Natural killer cell (primary cell): ENCODE measurements at regions not wholly inside any gene's neighbourhood (a gene's known extent, or its start where the extent isn't known, plus 50 kb on each side); places are given as distances from the start of the nearest gene placed in this dataset.

ENCODE experiments used
- ATAC-seq, 3 donors: fragments of 150-1000 bp in 2 of 3; fragments of 200-7000 bp in 1 of 3; cut with Tn5 transposase; 1 replicate in 1 of 3; 2 replicates in 2 of 3; pipeline ENCODE4 v1.10.0; 2021; ENCODE audit warnings: mild to moderate bottlenecking in 2 of 3, moderate library complexity in 2 of 3
- DNase-seq, 2 donors: peaks; one replicate each; pipeline versions ENCODE4 v3.0.0 to v3.0.0-alpha.2; 2013 to 2021; ENCODE audit warnings: mixed read lengths in 1 of 2
- H3K27ac ChIP-seq: one replicate; pipeline ENCODE4 v1.5.1; 2013; ENCODE audit warnings: mild to moderate bottlenecking, low read length
- H3K27me3 ChIP-seq: one replicate; pipeline ENCODE4 v1.6.1; 2013; ENCODE audit warnings: low read length; ENCODE audit not compliant: control insufficient read depth, insufficient read depth
- H3K36me3 ChIP-seq: one replicate; pipeline ENCODE4 v1.6.1; 2013; ENCODE audit warnings: low read length; ENCODE audit not compliant: control insufficient read depth, insufficient read depth
- H3K4me1 ChIP-seq: one replicate; pipeline ENCODE4 v1.6.1; 2013; ENCODE audit warnings: low read length; ENCODE audit not compliant: control insufficient read depth, insufficient read depth
- H3K4me3 ChIP-seq: one replicate; pipeline ENCODE4 v1.5.1; 2013; ENCODE audit warnings: low read length
- H3K9me3 ChIP-seq: one replicate; pipeline ENCODE4 v1.6.1; 2013; ENCODE audit warnings: low read length; ENCODE audit not compliant: control insufficient read depth, insufficient read depth
- H3K27ac Mint-ChIP-seq, 2 donors: one replicate each; pipeline ENCODE4 v1.8.0; 2022; ENCODE audit warnings: mild to moderate bottlenecking in 2 of 2, mixed read lengths in 2 of 2, moderate library complexity in 1 of 2
- H3K27me3 Mint-ChIP-seq, 2 donors: one replicate each; pipeline ENCODE4 v1.8.0; 2022; ENCODE audit warnings: low read depth in 2 of 2, mixed read lengths in 2 of 2
- H3K36me3 Mint-ChIP-seq: one replicate; pipeline ENCODE4 v1.8.0; 2022; ENCODE audit warnings: mixed read lengths
- H3K4me1 Mint-ChIP-seq, 2 donors: one replicate each; pipeline ENCODE4 v1.8.0; 2022; ENCODE audit warnings: mixed read lengths in 2 of 2
- H3K4me3 Mint-ChIP-seq: one replicate; pipeline ENCODE4 v1.8.0; 2022; ENCODE audit warnings: mild to moderate bottlenecking, moderate library complexity, mixed read lengths
- H3K9me3 Mint-ChIP-seq, 2 donors: one replicate each; pipeline ENCODE4 v1.8.0; 2022; ENCODE audit warnings: mixed read lengths in 2 of 2
- CTCF ChIP-seq: fragments of 200-600 bp; IDR thresholded peaks from one replicate; pipeline ENCODE4 v1.8.0; 2022; ENCODE audit warnings: antibody characterized with exemption
- WGBS: methylation state at CpG from one replicate; pipeline ENCODE4 v1.1.7; 2013; ENCODE audit warnings: missing lambda C conversion rate; ENCODE audit not compliant: insufficient coverage; 5-methylcytosine and 5-hydroxymethylcytosine counted together
- intact Hi-C: fragments of 100-400 bp; cut with micrococcal nuclease; formaldehyde crosslinking; loops from one replicate; pipeline ENCODE4 v1.14.2; 2022

GRCh38 chr2:201972621-201973255 is 60.9 kb upstream of the FZD7 start:
- Mint-ChIP-seq H3K4me1 (no peaks in the 10 kb centered on the region), H3K4me3 (no peak overlapping the region), H3K36me3 (no peaks in the 10 kb centered on the region), H3K27ac (no peak overlapping the region), H3K9me3 (no peaks in the 10 kb centered on the region), H3K27me3 (peaks cover 4 to 18% of the 10 kb centered on the region in 2 donors)
- no peak for ATAC-seq
- Histone ChIP-seq H3K9me3 (no peaks in the 10 kb centered on the region), H3K4me1 (no peaks in the 10 kb centered on the region), H3K27ac (no peak overlapping the region), H3K4me3 (no peak overlapping the region), H3K36me3 (no peaks in the 10 kb centered on the region), H3K27me3 (no peaks in the 10 kb centered on the region)
- intact Hi-C loops: no loop called here
- 84% methylated on average over 9 of the region's 10 CpGs for WGBS
- DNase-seq: no peak
- no peak for TF ChIP-seq CTCF

- no peak overlapping the region for H3K4me3 ChIP-seq
- intact Hi-C loops: no loop called here
- H3K4me3 Mint-ChIP-seq: no peak overlapping the region
- no peaks in the 10 kb centered on the region for H3K4me1 ChIP-seq
- no peaks in the 10 kb centered on the region for H3K36me3 ChIP-seq
- no peaks in the 10 kb centered on the region for H3K9me3 ChIP-seq
- no peak overlapping the region for H3K27ac Mint-ChIP-seq
- H3K36me3 Mint-ChIP-seq: no peaks in the 10 kb centered on the region
- H3K27me3 ChIP-seq: no peaks in the 10 kb centered on the region
- WGBS: 82% methylated on average over 10 of the region's 10 CpGs
- DNase-seq (no peak), ATAC-seq (no peak)
- H3K9me3 Mint-ChIP-seq: no peaks in the 10 kb centered on the region
- H3K27me3 Mint-ChIP-seq: peaks cover 4 to 24% of the 10 kb centered on the region in 2 donors
- no peaks in the 10 kb centered on the region for H3K4me1 Mint-ChIP-seq
- H3K27ac ChIP-seq: no peak overlapping the region
- no peak for TF ChIP-seq CTCF
Observed at GRCh38 chr2:201973305-201973928, 60.2 kb upstream of the FZD7 start.

- no peak overlapping the region for H3K27ac ChIP-seq
- no peaks in the 10 kb centered on the region for H3K9me3 Mint-ChIP-seq
- H3K36me3 Mint-ChIP-seq: no peaks in the 10 kb centered on the region
- ATAC-seq (no peak), DNase-seq (no peak)
- WGBS: 82% methylated on average over 8 of the region's 12 CpGs
- TF ChIP-seq CTCF: no peak
- no peak overlapping the region for H3K27ac Mint-ChIP-seq
- H3K27me3 Mint-ChIP-seq: peaks cover 4 to 26% of the 10 kb centered on the region in 2 donors
- H3K4me3 ChIP-seq: no peak overlapping the region
- intact Hi-C loops: no loop called here
- H3K27me3 ChIP-seq: no peaks in the 10 kb centered on the region
- H3K4me1 Mint-ChIP-seq: no peaks in the 10 kb centered on the region
- no peak overlapping the region for H3K4me3 Mint-ChIP-seq
- no peaks in the 10 kb centered on the region for H3K9me3 ChIP-seq
- no peaks in the 10 kb centered on the region for H3K36me3 ChIP-seq
- no peaks in the 10 kb centered on the region for H3K4me1 ChIP-seq
Observed at GRCh38 chr2:201974171-201975100, 59.2 kb upstream of the FZD7 start.
